HFF-Myc (cell line): ENCODE measurements at regions not wholly inside any gene's neighbourhood (a gene's known extent, or its start where the extent isn't known, plus 50 kb on each side); places are given as distances from the start of the nearest gene placed in this dataset.

Source experiments
- DNase-seq: peaks from one replicate; pipeline ENCODE4 v3.0.0-alpha.2; 2011; ENCODE audit warnings: low read depth; ENCODE audit errors: extremely low read depth
- H3K4me3 ChIP-seq: replicated peaks from 2 replicates; pipeline ENCODE4 v1.5.1; 2011; ENCODE audit warnings: low read depth, mild to moderate bottlenecking, control low read depth, low read length
- TF ChIP-seq, protein P1 (sequence below): IDR thresholded peaks from 2 replicates; pipeline ENCODE4 v1.5.1; 2012; ENCODE audit warnings: mild to moderate bottlenecking, low read depth, low read length, control low read depth; ENCODE audit errors: missing control alignments

DNA sequence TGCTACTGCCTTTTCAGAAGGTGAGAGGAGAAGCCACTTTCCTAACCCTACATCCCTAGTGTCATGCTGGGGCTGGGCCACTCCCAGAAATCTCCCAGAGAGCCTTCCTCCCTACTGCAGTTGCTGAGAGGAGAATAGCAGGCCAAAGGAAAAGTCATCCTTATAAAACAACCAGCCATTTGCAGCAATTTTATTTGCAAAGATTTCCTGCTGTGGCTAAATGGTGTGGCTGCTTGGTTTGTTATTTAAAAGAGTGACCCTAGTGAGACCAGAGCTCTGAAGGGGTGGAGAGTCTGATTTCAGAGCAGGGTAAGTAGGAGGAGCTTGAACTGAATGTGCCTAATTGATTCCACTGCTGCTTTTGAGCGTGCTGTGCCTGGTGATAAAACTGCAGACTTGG is 232.0 kb downstream of the GRIN2B start:
- TF ChIP-seq, protein P1, sequence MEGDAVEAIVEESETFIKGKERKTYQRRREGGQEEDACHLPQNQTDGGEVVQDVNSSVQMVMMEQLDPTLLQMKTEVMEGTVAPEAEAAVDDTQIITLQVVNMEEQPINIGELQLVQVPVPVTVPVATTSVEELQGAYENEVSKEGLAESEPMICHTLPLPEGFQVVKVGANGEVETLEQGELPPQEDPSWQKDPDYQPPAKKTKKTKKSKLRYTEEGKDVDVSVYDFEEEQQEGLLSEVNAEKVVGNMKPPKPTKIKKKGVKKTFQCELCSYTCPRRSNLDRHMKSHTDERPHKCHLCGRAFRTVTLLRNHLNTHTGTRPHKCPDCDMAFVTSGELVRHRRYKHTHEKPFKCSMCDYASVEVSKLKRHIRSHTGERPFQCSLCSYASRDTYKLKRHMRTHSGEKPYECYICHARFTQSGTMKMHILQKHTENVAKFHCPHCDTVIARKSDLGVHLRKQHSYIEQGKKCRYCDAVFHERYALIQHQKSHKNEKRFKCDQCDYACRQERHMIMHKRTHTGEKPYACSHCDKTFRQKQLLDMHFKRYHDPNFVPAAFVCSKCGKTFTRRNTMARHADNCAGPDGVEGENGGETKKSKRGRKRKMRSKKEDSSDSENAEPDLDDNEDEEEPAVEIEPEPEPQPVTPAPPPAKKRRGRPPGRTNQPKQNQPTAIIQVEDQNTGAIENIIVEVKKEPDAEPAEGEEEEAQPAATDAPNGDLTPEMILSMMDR: no peak
- no peak for DNase-seq
- no peak overlapping the region for H3K4me3 ChIP-seq

- TF ChIP-seq, protein P1: no peak
- H3K4me3 ChIP-seq: no peak overlapping the region
- no peak for DNase-seq
Observed at GRCh38 chr12:13745111-13745860, 236.1 kb downstream of the GRIN2B start.

GRCh38 chr12:13744561-13744960 is 236.8 kb downstream of the GRIN2B start:
- no peak for DNase-seq
- TF ChIP-seq, protein P1: no peak

GRCh38 chr12:13740149-13740545 is 241.3 kb downstream of the GRIN2B start:
- DNase-seq: no peak
- TF ChIP-seq, protein P1: no peak
- no peak overlapping the region for H3K4me3 ChIP-seq

More at GRCh38 chr12:13744561-13744960, 236.8 kb downstream of the GRIN2B start:
- H3K4me3 ChIP-seq: no peak overlapping the region

DNA sequence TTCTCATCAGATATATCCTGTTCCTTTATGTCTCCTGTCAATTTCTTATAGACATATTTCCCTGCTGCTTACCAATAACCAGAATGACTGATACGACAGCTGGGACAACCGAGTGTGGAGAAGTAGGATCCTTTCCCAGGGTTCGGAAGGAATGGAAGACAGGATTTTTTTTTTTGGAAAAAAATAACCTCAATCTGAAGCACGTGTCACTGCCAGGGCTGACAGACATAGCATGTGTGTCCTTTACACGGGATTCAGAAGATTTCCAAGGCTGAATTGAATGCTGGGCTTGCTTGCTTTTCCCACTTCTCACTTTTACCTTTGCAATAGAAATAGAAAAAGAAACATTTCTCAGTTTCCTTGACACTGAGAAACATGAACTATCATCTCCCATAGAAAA is 245.7 kb downstream of the GRIN2B start:
- H3K4me3 ChIP-seq: no peak overlapping the region
- DNase-seq: no peak
- TF ChIP-seq, protein P1: no peak

GRCh38 chr12:13734584-13735152 is 246.7 kb downstream of the GRIN2B start:
- TF ChIP-seq, protein P1: no peak
- no peak for DNase-seq
- H3K4me3 ChIP-seq: no peak overlapping the region

DNA sequence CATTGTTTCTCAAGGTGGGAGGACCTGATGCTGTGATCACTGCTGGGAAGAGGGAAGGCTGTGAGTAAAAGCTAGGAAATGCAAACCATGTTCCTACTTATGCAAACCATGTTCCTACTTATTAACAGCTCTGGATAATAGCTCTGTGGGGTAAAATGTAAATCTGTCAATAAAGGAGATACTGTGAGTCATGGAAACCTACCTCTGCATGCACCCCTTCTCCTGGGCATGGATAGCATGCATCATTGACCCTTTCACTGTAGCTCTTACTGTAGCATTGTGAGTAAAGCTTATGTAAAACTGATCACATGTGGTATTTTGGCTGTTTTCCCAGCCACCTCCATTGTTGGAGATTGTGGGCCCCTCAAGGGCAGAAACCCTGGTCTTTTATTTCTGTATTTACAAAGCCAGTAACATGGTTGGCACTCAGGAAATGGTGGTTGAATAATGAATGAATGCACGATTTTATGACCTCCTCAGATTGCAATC is 253.7 kb downstream of the GRIN2B start:
- no peak overlapping the region for H3K4me3 ChIP-seq
- TF ChIP-seq, protein P1: no peak
- DNase-seq: no peak
